ENCODE measurements at regions not wholly inside any gene's neighbourhood (a gene's known extent, or its start where the extent isn't known, plus 50 kb on each side); places are given as distances from the start of the nearest gene placed in this dataset.

GRCh38 chr2:78585871-78586270 is 439.6 kb upstream of the REG3G start:
- no peak for DNase-seq (ENCODE audit: low read depth in 2 of 2)

- DNase-seq (ENCODE audit: low read depth in 2 of 2), result no peak
Measured at GRCh38 chr2:78586316-78586715, 439.2 kb upstream of the REG3G start.

DNA sequence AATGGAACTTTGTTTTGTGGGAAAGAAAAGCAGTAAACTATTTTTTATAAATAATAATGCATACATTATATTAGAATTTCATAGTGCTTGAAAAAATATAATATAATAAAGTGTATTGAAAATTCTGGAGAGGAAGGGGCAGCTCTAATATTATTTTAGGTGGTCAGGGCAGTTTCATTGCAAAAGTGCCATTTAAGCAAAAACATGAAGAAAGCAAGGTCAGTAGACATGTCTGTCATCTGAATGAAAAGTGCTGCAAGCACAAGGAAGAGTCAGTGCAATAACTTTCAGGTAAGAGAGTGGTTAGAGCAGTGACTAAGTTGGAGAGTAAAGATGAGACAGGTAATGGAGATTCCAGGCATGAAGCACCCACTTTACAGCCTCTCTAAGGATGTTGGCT is 435.6 kb upstream of the REG3G start:
- no peak for DNase-seq (ENCODE audit: low read depth in 2 of 2)

- no peak for DNase-seq (ENCODE audit: low read depth in 2 of 2)
Measured at GRCh38 chr2:78592491-78592890, 433.0 kb upstream of the REG3G start.

GRCh38 chr2:78601113-78601512 is 424.4 kb upstream of the REG3G start:
- no peak for DNase-seq (ENCODE audit: low read depth in 2 of 2)

DNA sequence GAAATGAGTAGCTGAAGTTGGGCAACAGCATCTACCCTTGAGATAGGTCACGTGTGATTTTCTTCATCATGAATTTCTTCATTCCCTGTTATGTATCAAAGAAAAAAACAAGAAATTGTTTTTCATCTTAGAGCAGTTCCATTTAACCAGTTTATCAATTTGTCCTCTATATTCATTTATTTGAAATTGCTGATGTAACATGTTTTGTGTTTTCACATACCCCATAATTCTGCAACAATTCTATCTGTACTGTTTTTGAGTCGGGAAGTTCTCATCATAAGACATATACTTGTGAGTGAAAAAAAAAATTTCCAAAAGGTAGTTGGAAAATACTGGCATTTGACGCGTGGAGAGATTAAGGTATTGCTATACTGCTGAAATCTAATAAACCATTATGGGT is 422.6 kb upstream of the REG3G start:
- no peak for DNase-seq (ENCODE audit: low read depth in 2 of 2)

GRCh38 chr2:78606895-78607294 is 418.6 kb upstream of the REG3G start:
- no peak for DNase-seq (ENCODE audit: low read depth in 2 of 2)

GRCh38 chr2:78614726-78615125 is 410.8 kb upstream of the REG3G start:
- DNase-seq (ENCODE audit: low read depth in 2 of 2), result no peak

GRCh38 chr2:78615956-78616355 is 409.5 kb upstream of the REG3G start:
- DNase-seq (ENCODE audit: low read depth in 2 of 2), result no peak

DNA sequence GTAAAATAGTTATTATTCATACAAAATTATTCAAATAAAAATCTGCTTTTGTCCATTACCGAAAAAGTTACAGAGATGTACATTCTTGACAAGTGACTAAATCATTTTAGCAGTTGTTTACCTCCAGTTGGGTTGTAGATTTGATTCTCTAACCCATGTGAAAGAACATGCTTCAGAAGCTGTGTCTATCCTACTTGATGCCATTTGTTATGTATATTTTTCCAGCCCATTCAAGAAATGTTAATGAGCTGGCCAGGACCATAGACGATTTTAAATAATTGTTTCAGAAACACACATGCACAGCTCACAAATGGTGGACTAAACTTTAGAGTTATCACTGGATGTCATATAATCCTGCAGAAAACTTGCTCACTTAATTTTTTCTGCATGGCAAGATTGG is 391.1 kb upstream of the REG3G start:
- no peak for DNase-seq (ENCODE audit: low read depth in 2 of 2)

GRCh38 chr2:78644854-78645253 is 380.6 kb upstream of the REG3G start:
- no peak for DNase-seq (ENCODE audit: low read depth in 2 of 2)

- no peak for DNase-seq (ENCODE audit: low read depth in 2 of 2)
Measured at GRCh38 chr2:78646533-78647364, 378.8 kb upstream of the REG3G start.

DNA sequence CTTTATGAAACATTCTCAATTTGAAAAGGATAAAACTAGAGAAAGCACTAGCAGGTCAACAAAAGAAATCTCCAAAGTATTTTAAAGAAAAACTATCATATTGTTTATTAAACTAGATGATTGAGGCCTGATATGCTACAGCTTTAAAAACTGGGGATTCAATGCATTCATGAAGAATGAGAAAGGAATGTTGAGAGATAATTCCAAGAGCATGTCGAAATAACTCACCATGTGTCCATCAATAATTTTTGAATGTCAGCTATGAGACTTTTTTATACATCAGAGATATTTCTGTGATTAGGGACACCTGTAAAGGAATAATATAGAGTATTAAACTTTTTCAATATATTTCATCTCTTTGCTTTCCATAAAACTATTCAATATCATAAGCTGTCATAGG is 376.9 kb upstream of the REG3G start:
- no peak for DNase-seq (ENCODE audit: low read depth in 2 of 2)

DNA sequence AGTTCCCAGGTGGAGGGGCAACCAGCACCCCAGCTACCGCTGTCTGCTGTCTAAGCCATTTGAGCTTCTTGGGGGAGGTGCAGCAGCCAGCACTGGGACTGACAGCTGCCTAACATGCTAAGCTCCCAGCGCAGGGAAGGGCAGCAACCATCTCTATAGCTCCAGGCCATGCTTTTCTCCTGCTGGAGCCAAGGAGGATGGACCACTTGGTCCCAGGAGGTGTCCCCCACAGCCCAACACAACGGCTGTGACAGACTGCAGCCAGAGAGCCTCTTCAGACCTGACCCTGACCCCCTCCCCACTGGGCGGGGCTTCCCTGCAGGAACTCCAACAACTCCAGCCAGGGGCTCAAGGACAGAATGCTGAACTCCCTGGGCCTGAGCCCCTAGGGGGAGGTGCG is 370.6 kb upstream of the REG3G start:
- DNase-seq (ENCODE audit: low read depth in 2 of 2), result no peak

DNA sequence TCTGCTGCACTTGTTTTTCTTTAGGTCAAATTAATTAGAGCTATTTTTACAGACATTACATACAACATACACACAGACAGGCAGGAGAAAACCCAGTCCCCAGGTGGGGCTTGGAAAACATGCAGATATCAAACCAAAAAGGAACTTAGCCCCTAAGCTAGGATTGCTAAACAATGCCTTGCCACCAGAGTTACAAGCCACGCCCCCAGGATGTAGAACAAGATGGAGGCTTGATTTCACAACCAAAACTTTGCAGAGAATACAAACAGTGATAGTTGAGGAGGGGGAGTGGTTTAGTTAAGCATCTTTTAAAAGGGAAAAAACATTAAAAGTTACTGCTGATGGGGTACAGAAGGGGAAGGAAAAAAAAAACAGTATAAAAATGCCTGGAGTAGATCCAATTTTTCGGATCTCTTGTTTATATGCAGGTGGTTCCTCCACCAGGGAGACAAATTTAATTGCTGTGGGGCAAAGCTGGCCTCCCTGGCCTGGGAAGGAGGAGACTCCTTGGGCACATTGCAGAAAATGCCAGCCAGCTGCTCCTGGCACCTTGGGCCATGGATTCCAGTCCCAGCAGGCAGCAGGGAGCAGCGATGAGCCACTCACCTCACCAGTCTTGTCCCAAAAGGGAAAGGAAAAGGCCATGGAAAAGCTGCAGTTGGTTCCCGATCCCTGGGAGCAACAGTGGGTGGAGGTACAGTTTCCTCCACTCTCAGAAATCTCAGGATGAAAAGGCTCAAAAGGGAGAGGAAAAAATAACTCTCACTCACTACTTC is 348.4 kb upstream of the REG3G start:
- no peak for DNase-seq (ENCODE audit: low read depth in 2 of 2)

- DNase-seq (ENCODE audit: low read depth in 2 of 2), result no peak
Measured at GRCh38 chr2:78677774-78678173, 347.7 kb upstream of the REG3G start.

- DNase-seq (ENCODE audit: low read depth in 2 of 2), result no peak
Measured at GRCh38 chr2:78681386-78681785, 344.1 kb upstream of the REG3G start.

- DNase-seq (ENCODE audit: low read depth in 2 of 2), result no peak
Measured at GRCh38 chr2:78682781-78683180, 342.7 kb upstream of the REG3G start.

DNA sequence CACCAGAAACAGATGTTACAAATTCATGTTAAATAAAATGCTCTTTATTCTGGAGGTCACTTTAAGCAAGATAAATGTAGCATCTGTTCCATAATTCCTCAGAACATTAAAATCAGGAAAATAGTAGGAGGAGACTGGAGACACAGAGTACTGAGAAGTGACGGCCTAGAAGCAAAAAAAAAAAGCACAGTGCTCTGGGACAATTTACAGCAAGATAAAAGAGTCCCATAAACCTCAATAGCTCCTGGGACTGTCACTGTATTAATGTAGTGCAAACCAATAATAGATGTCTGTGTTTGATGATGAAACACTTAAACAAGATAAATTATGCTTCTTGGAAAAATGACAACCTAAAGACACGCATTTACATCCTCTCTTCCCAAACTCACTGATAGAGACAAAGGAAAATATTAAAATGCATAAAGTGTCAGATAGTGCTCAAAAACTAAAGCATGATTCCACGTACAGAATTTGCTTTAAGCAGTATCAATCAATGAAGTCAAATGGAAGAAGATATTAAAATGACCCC is 338.8 kb upstream of the REG3G start:
- DNase-seq (ENCODE audit: low read depth in 2 of 2), result no peak

DNA sequence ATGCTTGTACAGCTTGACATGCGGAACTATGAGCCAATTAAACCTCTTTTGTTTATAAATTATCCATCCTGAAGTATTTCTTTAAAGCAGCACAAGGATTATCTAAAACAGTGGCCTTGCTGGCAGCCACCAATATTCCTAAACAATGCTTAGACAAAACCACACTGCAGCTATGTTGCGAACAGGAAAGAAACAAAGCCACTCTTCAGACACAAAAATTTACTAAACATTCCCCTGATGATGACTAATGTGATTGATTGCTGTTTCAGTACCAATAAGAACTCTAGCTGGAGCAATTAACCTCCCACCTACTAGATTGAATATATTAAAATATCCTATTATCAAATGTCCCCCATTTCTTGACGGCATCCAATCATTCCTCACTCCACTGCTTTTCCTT is 325.8 kb upstream of the REG3G start:
- DNase-seq (ENCODE audit: low read depth in 2 of 2), result no peak

DNA sequence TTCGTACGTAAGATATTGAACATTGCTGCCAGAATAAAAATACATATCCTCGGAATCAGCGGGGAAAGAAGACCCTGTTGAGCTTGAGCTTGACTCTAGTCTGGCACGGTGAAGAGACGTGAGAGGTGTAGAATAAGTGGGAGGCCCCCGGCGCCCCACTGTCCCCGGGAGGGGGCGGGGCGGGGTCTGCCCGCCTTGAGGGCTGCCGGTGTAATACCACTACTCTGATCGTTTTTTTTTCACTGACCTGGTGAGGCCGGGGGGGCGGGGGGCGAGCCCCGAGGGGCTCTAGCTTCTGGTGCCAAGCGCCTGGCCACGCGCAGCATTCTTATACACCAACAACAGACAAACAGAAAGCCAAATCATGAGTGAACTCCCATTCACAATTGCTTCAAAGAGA is 324.0 kb upstream of the REG3G start:
- no peak for DNase-seq (ENCODE audit: low read depth in 2 of 2)

DNA sequence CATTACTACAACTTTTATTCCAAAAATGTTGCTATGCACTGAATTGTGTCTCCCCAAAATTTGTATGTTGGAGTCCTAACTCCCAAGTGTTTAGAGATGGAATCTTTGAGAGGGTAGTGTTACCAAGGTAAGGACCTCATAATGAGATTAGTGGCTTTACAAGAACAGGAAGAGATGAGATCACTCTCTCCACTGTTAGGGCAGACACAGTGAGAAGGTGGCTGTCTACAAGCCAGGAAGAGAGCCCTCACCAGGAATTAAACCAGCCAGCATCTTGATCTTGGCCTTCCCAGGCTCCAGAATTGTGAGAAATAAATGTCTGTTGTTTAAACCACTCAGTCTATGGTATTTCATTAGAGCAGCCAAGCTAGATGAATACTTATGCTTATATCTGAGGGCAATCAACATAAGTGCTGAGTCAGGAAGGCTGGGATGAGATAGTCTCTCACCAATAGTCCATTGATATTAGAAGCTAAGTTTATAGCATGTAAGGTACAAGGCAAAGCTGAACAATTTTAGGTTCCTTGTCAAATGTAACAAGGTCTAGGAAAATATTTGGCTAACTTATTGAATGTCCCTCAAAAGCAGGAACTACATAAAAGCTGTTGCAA is 317.6 kb upstream of the REG3G start:
- no peak for DNase-seq (ENCODE audit: low read depth in 2 of 2)

All from fibroblast of skin of left biceps (primary cell).